ENCODE measurements at regions not wholly inside any gene's neighbourhood (a gene's known extent, or its start where the extent isn't known, plus 50 kb on each side); places are given as distances from the start of the nearest gene placed in this dataset.
"Not testable (repeated sequence)": the region's sequence is repeated elsewhere in the genome, so short reads cannot be mapped to it uniquely, and the experiment has no call there.

GRCh38 chr3:127069814-127070440, 87.0 kb downstream of the PLXNA1 start:
- DNase-seq (ENCODE audit: low read depth in 3 of 3, low spot score in 2 of 3) = no peak

GRCh38 chr3:127070776-127071175, 87.9 kb downstream of the PLXNA1 start:
- DNase-seq (ENCODE audit: low read depth in 3 of 3, low spot score in 2 of 3) = no peak

- DNase-seq (ENCODE audit: low read depth in 3 of 3, low spot score in 2 of 3) = no peak
These were observed 88.7 kb downstream of the PLXNA1 start for GRCh38 chr3:127071597-127072001.

GRCh38 chr3:127072221-127072771, 89.4 kb downstream of the PLXNA1 start:
- DNase-seq (ENCODE audit: low read depth in 3 of 3, low spot score in 2 of 3) = no peak

GRCh38 chr3:127072971-127073783, 90.3 kb downstream of the PLXNA1 start:
- DNase-seq (ENCODE audit: low read depth in 3 of 3, low spot score in 2 of 3) = no peak

- DNase-seq (ENCODE audit: low read depth in 3 of 3, low spot score in 2 of 3) = no peak
These were observed 91.3 kb downstream of the PLXNA1 start for GRCh38 chr3:127073941-127074820.

GRCh38 chr3:127074900-127075360, 92.0 kb downstream of the PLXNA1 start:
- DNase-seq (ENCODE audit: low read depth in 3 of 3, low spot score in 2 of 3) = peak in 1 of 3 donors; percentile 16

GRCh38 chr3:127076166-127076992, 93.5 kb downstream of the PLXNA1 start:
- not testable (repeated sequence) for DNase-seq (ENCODE audit: low read depth in 3 of 3, low spot score in 2 of 3)

GRCh38 chr3:127077068-127077467, 94.2 kb downstream of the PLXNA1 start:
- no peak for DNase-seq (ENCODE audit: low read depth in 3 of 3, low spot score in 2 of 3)

- DNase-seq (ENCODE audit: low read depth in 3 of 3, low spot score in 2 of 3) = no peak
These were observed 94.7 kb downstream of the PLXNA1 start for GRCh38 chr3:127077505-127078064.

GRCh38 chr3:127078626-127079025, 95.7 kb downstream of the PLXNA1 start:
- DNase-seq (ENCODE audit: low read depth in 3 of 3, low spot score in 2 of 3) = no peak

GRCh38 chr3:127079211-127079610, 96.3 kb downstream of the PLXNA1 start:
- no peak for DNase-seq (ENCODE audit: low read depth in 3 of 3, low spot score in 2 of 3)

GRCh38 chr3:127081001-127081720, 98.2 kb downstream of the PLXNA1 start:
- DNase-seq (ENCODE audit: low read depth in 3 of 3, low spot score in 2 of 3) = no peak

- DNase-seq (ENCODE audit: low read depth in 3 of 3, low spot score in 2 of 3) = no peak
These were observed 99.2 kb downstream of the PLXNA1 start for GRCh38 chr3:127082066-127082465.

- no peak for DNase-seq (ENCODE audit: low read depth in 3 of 3, low spot score in 2 of 3)
These were observed 101.0 kb downstream of the PLXNA1 start for GRCh38 chr3:127083778-127084397.

GRCh38 chr3:127084401-127084990, 101.6 kb downstream of the PLXNA1 start:
- no peak for DNase-seq (ENCODE audit: low read depth in 3 of 3, low spot score in 2 of 3)

- no peak for DNase-seq (ENCODE audit: low read depth in 3 of 3, low spot score in 2 of 3)
These were observed 102.7 kb downstream of the PLXNA1 start for GRCh38 chr3:127085576-127085975.

- not testable (repeated sequence) for DNase-seq (ENCODE audit: low read depth in 3 of 3, low spot score in 2 of 3)
These were observed 103.7 kb downstream of the PLXNA1 start for GRCh38 chr3:127086591-127086990.
